IMR-90 (cell line): ENCODE measurements at regions not wholly inside any gene's neighbourhood (a gene's known extent, or its start where the extent isn't known, plus 50 kb on each side); places are given as distances from the start of the nearest gene placed in this dataset.

Experiments used
- BHLHE40 ChIP-seq: fragments of 150-350 bp; IDR thresholded peaks from 2 replicates; pipeline ENCODE4 v1.6.1; 2016; ENCODE audit warnings: mild to moderate bottlenecking, low read depth, low read length
- CEBPB ChIP-seq: IDR thresholded peaks from 2 replicates; pipeline ENCODE4 v1.6.1; 2012; ENCODE audit warnings: low read depth, low read length, improper control_type of control experiment
- ELK1 ChIP-seq: fragments of 150-350 bp; IDR thresholded peaks from 2 replicates; pipeline ENCODE4 v1.6.1; 2016; ENCODE audit warnings: low read depth, mild to moderate bottlenecking, low read length, moderate library complexity, borderline replicate concordance
- FOS ChIP-seq: fragments of 150-350 bp; IDR thresholded peaks from 2 replicates; pipeline ENCODE4 v1.6.1; 2016; ENCODE audit warnings: low read depth, low read length
- MXI1 ChIP-seq: IDR thresholded peaks from 2 replicates; pipeline ENCODE4 v1.6.1; 2012; ENCODE audit warnings: low read depth, mild to moderate bottlenecking, low read length, moderate library complexity, borderline replicate concordance
- POLR2A ChIP-seq: IDR thresholded peaks from 2 replicates; pipeline ENCODE4 v1.6.1; 2012; ENCODE audit warnings: mild to moderate bottlenecking, low read depth, low read length
- RAD21 ChIP-seq: IDR thresholded peaks from 2 replicates; pipeline ENCODE4 v1.6.1; 2012; ENCODE audit warnings: low read length, improper control_type of control experiment
- RCOR1 ChIP-seq: IDR thresholded peaks from 2 replicates; pipeline ENCODE4 v1.6.1; 2012; ENCODE audit warnings: mild to moderate bottlenecking, low read length, improper control_type of control experiment; ENCODE audit not compliant: insufficient replicate concordance
- RFX5 ChIP-seq: IDR thresholded peaks from 2 replicates; pipeline ENCODE4 v1.8.0; 2012; ENCODE audit warnings: low read depth, mild to moderate bottlenecking, low read length, moderate library complexity
- SMC3 ChIP-seq: fragments of 150-350 bp; IDR thresholded peaks from 2 replicates; pipeline ENCODE4 v1.6.1; 2016; ENCODE audit warnings: low read depth, mild to moderate bottlenecking, antibody characterized with exemption, low read length, moderate library complexity
- TF ChIP-seq, protein P1 (sequence below): conservative IDR thresholded peaks from 2 replicates; pipeline ENCODE4 v1.5.1; 2012; ENCODE audit warnings: mild to moderate bottlenecking, low read depth, low read length, improper control_type of control experiment

GRCh38 chr4:173793937-173794510 is 264.0 kb upstream of the HAND2 start:
- TF ChIP-seq, protein P1, sequence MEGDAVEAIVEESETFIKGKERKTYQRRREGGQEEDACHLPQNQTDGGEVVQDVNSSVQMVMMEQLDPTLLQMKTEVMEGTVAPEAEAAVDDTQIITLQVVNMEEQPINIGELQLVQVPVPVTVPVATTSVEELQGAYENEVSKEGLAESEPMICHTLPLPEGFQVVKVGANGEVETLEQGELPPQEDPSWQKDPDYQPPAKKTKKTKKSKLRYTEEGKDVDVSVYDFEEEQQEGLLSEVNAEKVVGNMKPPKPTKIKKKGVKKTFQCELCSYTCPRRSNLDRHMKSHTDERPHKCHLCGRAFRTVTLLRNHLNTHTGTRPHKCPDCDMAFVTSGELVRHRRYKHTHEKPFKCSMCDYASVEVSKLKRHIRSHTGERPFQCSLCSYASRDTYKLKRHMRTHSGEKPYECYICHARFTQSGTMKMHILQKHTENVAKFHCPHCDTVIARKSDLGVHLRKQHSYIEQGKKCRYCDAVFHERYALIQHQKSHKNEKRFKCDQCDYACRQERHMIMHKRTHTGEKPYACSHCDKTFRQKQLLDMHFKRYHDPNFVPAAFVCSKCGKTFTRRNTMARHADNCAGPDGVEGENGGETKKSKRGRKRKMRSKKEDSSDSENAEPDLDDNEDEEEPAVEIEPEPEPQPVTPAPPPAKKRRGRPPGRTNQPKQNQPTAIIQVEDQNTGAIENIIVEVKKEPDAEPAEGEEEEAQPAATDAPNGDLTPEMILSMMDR, result no peak
- TF ChIP-seq CEBPB, result no peak
- no peak for TF ChIP-seq BHLHE40
- no peak for TF ChIP-seq ELK1
- no peak for TF ChIP-seq RFX5
- TF ChIP-seq SMC3, result no peak
- no peak for TF ChIP-seq RCOR1
- TF ChIP-seq MXI1, result no peak
- no peak for TF ChIP-seq RAD21
- TF ChIP-seq POLR2A, result no peak
- no peak for TF ChIP-seq FOS
